Neural crest cell (in vitro differentiated cells): ENCODE measurements at regions not wholly inside any gene's neighbourhood (a gene's known extent, or its start where the extent isn't known, plus 50 kb on each side); places are given as distances from the start of the nearest gene placed in this dataset.
"Not testable (repeated sequence)": the region's sequence is repeated elsewhere in the genome, so short reads cannot be mapped to it uniquely, and the experiment has no call there.

ENCODE experiments used
- DNase-seq: peaks from one replicate; pipeline ENCODE4 v3.0.0; 2021; ENCODE audit warnings: low read depth, mixed read lengths, low spot score
- H3K27ac Mint-ChIP-seq: one replicate; pipeline ENCODE4 v1.8.0; 2021; ENCODE audit warnings: mild to moderate bottlenecking, mixed read lengths; ENCODE audit not compliant: unreplicated experiment
- H3K27me3 Mint-ChIP-seq: 2 replicates; pipeline ENCODE4 v1.8.0; 2021; ENCODE audit warnings: low read depth, mild to moderate bottlenecking, mixed read lengths
- H3K36me3 Mint-ChIP-seq: 2 replicates; pipeline ENCODE4 v1.8.0; 2021; ENCODE audit warnings: low read depth, mild to moderate bottlenecking, mixed read lengths
- H3K4me1 Mint-ChIP-seq: 2 replicates; pipeline ENCODE4 v1.8.0; 2021; ENCODE audit warnings: mixed read lengths
- H3K4me3 Mint-ChIP-seq: one replicate; pipeline ENCODE4 v1.8.0; 2021; ENCODE audit warnings: mild to moderate bottlenecking, mixed read lengths
- H3K9me3 Mint-ChIP-seq: 2 replicates; pipeline ENCODE4 v1.8.0; 2021; ENCODE audit warnings: mixed read lengths
- CTCF ChIP-seq: fragments of 200-600 bp; sonication (generic); conservative IDR thresholded peaks from 2 replicates; pipeline ENCODE4 v1.5.0; 2021; ENCODE audit warnings: antibody characterized with exemption, mild to moderate bottlenecking

- Mint-ChIP-seq H3K9me3 (no peaks in the 10 kb centered on the region), H3K27ac (no peak overlapping the region), H3K36me3 (no peaks in the 10 kb centered on the region), H3K4me1 (no peaks in the 10 kb centered on the region), H3K4me3 (no peak overlapping the region), H3K27me3 (no peaks in the 10 kb centered on the region)
- DNase-seq = no peak
- TF ChIP-seq CTCF = no peak
Observed at GRCh38 chr9:30935730-30936129, 1448.7 kb upstream of the ACO1 start.

GRCh38 chr9:30937106-30937505 is 1447.3 kb upstream of the ACO1 start:
- no peak for TF ChIP-seq CTCF
- Mint-ChIP-seq H3K4me1 (no peaks in the 10 kb centered on the region), H3K4me3 (no peak overlapping the region), H3K36me3 (no peaks in the 10 kb centered on the region), H3K27me3 (no peaks in the 10 kb centered on the region), H3K27ac (no peak overlapping the region), H3K9me3 (no peaks in the 10 kb centered on the region)
- no peak for DNase-seq

DNA sequence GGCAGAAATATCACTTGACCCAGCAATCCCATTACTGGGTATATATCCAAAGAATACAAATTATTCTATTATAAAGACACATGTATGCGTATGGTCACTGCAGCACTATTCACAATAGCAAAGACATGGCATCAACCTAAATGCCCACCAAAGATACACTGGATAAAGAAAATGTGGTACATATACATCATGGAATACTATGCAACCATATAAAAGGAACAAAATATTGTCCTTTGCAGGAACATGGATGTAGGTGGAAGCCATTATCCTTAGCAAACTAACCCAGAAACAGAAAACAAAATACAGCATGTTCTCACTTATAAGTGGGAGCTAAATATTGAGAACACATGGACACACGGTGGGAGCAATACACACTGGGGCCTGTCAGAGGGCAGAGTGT is 1441.6 kb upstream of the ACO1 start:
- not testable (repeated sequence) for H3K36me3 Mint-ChIP-seq, H3K27ac Mint-ChIP-seq, H3K9me3 Mint-ChIP-seq, H3K27me3 Mint-ChIP-seq, H3K4me3 Mint-ChIP-seq, H3K4me1 Mint-ChIP-seq, DNase-seq

DNA sequence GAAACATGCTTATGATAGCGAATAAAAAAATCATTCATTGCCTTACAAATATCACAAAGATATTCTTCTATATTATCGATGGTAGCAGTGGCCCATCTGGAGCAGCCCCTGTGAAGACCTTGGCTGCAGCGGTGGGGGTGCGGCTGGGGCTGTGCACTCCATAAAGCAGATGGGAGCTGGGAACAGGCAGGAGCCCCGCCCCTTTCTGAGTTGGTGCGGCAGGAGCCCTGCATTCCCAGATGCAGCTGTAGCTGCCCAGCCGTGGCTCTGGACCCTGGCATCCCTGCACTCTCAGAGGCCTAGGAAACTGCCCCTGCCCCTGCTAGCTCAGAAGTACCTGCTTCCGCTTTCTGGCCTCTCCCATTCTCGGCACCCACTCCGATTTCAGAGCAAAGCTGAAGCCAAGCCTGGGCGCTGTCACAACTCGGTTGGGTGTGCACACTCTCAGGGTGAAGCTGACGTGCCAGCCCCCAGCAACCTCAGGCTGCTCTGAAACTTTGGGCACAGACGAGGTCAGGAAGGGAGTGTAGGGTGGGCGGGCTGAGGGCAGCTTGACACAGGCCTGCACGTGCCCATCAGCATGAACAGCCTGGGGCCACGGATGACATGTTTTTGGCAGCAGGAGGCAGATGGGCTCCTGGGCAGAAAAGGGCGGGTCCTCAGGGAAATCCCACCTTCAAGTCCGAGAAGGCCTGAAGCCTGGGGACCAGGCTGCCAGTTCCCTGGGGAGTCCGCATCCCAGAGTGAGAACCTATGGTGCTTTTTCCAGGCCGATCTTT is 1440.8 kb upstream of the ACO1 start:
- Mint-ChIP-seq H3K36me3 (peaks cover 6% of the 10 kb centered on the region), H3K27ac (no peak overlapping the region), H3K4me1 (no peaks in the 10 kb centered on the region), H3K9me3 (peaks cover 7% of the 10 kb centered on the region), H3K27me3 (no peaks in the 10 kb centered on the region), H3K4me3 (no peak overlapping the region)
- TF ChIP-seq CTCF = no peak
- no peak for DNase-seq

DNA sequence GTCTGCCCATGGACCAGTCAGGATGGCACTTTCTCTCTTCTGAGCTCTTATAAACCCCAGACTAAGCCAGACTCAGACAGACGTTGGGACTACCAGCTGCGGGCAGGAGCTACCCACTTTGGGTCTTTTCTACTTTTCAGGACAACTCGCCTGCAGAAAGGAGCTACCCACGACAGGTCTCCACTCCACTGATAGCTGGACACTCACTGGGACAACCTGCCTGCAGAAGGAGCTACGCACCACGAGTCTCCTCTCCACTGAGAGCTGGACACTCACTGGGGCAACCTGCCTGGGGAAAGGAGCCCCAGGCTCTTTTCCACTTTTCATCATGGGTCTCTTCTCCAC is 1440.2 kb upstream of the ACO1 start:
- Mint-ChIP-seq H3K9me3 (peaks cover 7% of the 10 kb centered on the region), H3K36me3 (peaks cover 6% of the 10 kb centered on the region), H3K27ac (no peak overlapping the region), H3K4me3 (no peak overlapping the region), H3K4me1 (no peaks in the 10 kb centered on the region), H3K27me3 (no peaks in the 10 kb centered on the region)
- no peak for TF ChIP-seq CTCF
- DNase-seq = no peak

DNA sequence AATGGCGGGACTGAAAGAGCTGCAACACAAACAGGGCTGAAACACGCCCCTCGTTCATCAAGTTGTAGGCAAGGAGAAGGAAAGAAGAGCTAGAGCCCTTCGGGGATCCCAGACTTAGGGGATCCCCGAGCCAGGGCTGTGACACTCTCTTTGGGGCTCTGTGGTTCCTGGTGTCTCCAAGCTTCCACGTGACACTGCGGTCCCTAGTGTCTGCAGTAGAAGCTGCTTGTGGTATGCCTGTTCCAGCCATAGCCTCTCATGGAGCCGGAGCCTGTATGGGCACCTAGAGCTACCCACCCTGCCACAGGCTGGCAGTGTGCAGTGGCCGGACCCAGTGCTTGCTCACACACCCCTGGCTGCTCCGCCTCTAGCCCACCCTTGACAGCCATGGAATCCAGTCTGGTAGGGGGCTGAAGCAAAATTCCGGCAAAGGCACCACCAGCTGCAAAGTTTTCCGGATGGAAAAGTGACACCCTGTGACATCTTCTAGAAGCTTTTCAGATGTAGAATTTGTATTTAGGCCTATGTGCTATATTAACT is 1439.6 kb upstream of the ACO1 start:
- Mint-ChIP-seq H3K27ac (no peak overlapping the region), H3K4me3 (no peak overlapping the region), H3K9me3 (peaks cover 7% of the 10 kb centered on the region), H3K36me3 (peaks cover 6% of the 10 kb centered on the region), H3K4me1 (no peaks in the 10 kb centered on the region), H3K27me3 (no peaks in the 10 kb centered on the region)
- DNase-seq = no peak
- no peak for TF ChIP-seq CTCF
